H1 (cell line): ENCODE measurements at regions not wholly inside any gene's neighbourhood (a gene's known extent, or its start where the extent isn't known, plus 50 kb on each side); places are given as distances from the start of the nearest gene placed in this dataset.

Source experiments
- CTCF ChIA-PET: fragments of 300-600 bp; sonication (Branson Sonifier 250); formaldehyde crosslinking; loops from one replicate; lab custom pipeline; 2021; ENCODE audit not compliant: partially characterized antibody; lab: Charles Lee
- POLR2A ChIA-PET: fragments of 300-600 bp; sonication (Branson Sonifier 250); formaldehyde crosslinking; loops from one replicate; lab custom pipeline; 2021; ENCODE audit warnings: inconsistent platforms; ENCODE audit not compliant: partially characterized antibody; lab: Charles Lee
- DNase-seq, 2 experiments: peaks; one replicate each; pipeline versions ENCODE4 v3.0.0 to v3.0.0-alpha.2; 2010 to 2022; ENCODE audit warnings: low spot score in 2 of 2, low read depth in 1 of 2, mixed read lengths in 1 of 2
- FAIRE-seq: peaks from 2 replicates; lab custom pipeline; 2011; peaks lifted over from hg19 to GRCh38; lab: Jason Lieb, UNC
- H2AFZ ChIP-seq: 2 replicates; pipeline ENCODE4 v1.8.1; 2012; ENCODE audit warnings: low read length, inconsistent platforms
- H2AK5ac ChIP-seq: 2 replicates; pipeline ENCODE4 v1.6.1; 2013; ENCODE audit warnings: low read depth, low read length
- H2BK120ac ChIP-seq: replicated peaks from 2 replicates; pipeline ENCODE3; 2013; ENCODE audit warnings: low read depth, low read length, inconsistent platforms
- H2BK12ac ChIP-seq: 2 replicates; pipeline ENCODE4 v1.6.1; 2013; ENCODE audit warnings: low read depth, low read length
- H2BK15ac ChIP-seq: 2 replicates; pipeline ENCODE4 v1.6.1; 2013; ENCODE audit warnings: low read length
- H2BK20ac ChIP-seq: 2 replicates; pipeline ENCODE4 v1.6.1; 2013; ENCODE audit warnings: low read length
- H2BK5ac ChIP-seq: 2 replicates; pipeline ENCODE4 v1.6.1; 2013; ENCODE audit warnings: low read depth, low read length
- H3K14ac ChIP-seq: 2 replicates; pipeline ENCODE4 v1.6.1; 2013; ENCODE audit warnings: inconsistent platforms; ENCODE audit not compliant: insufficient read length
- H3K18ac ChIP-seq: 2 replicates; pipeline ENCODE4 v1.6.1; 2013; ENCODE audit warnings: low read length; ENCODE audit errors: extremely low read depth
- H3K23ac ChIP-seq: 2 replicates; pipeline ENCODE4 v1.6.1; 2013; ENCODE audit warnings: inconsistent platforms; ENCODE audit not compliant: insufficient read length
- H3K23me2 ChIP-seq: 2 replicates; pipeline ENCODE4 v1.6.1; 2013; ENCODE audit warnings: low read depth, low read length
- H3K27ac ChIP-seq: 2 replicates; pipeline ENCODE4 v1.6.1; 2011; ENCODE audit warnings: low read depth, low read length, inconsistent platforms
- H3K27me3 ChIP-seq, 4 experiments: replicated peaks in 1 of 4; 1 replicate in 1 of 4; 2 replicates in 3 of 4; pipeline versions ENCODE4 v1.6.1 to v1.8.1; 2011 to 2013; ENCODE audit warnings: low read length in 3 of 4, mild to moderate bottlenecking in 3 of 4, inconsistent platforms in 2 of 4, mixed read lengths in 2 of 4, moderate library complexity in 1 of 4; ENCODE audit not compliant: control insufficient read depth in 3 of 4, insufficient read depth in 3 of 4; ENCODE audit errors: extremely low read depth in 1 of 4
- H3K36me3 ChIP-seq, 4 experiments: 2 replicates each; pipeline versions ENCODE4 v1.6.1 to v1.8.1; 2011 to 2013; ENCODE audit warnings: mild to moderate bottlenecking in 4 of 4, low read length in 3 of 4, moderate library complexity in 2 of 4, control low read depth in 1 of 4, inconsistent platforms in 1 of 4; ENCODE audit not compliant: insufficient read depth in 4 of 4, control insufficient read depth in 2 of 4
- H3K4ac ChIP-seq: replicated peaks from 2 replicates; pipeline ENCODE3; 2013; ENCODE audit warnings: low read length, low read depth, mixed read lengths, inconsistent platforms; ENCODE audit not compliant: insufficient read length
- H3K4me1 ChIP-seq, 4 experiments: replicated peaks in 1 of 4; 1 replicate in 1 of 4; 2 replicates in 3 of 4; pipeline versions ENCODE4 v1.6.1 to v1.8.1; 2011 to 2013; ENCODE audit warnings: low read length in 3 of 4, inconsistent platforms in 2 of 4, mixed read lengths in 1 of 4; ENCODE audit not compliant: insufficient read depth in 4 of 4, control insufficient read depth in 3 of 4
- H3K4me2 ChIP-seq, 2 experiments: 2 replicates each; pipeline versions ENCODE4 v1.6.1 to v1.8.1; 2011 to 2013; ENCODE audit warnings: low read depth in 2 of 2, low read length in 2 of 2, control low read depth in 1 of 2, inconsistent platforms in 1 of 2, mild to moderate bottlenecking in 1 of 2; ENCODE audit not compliant: insufficient read depth in 1 of 2
- H3K4me3 ChIP-seq, 4 experiments: fragments of 200-600, 300-600 bp in 1 of 4; sonication (generic), shearing (Covaris generic), sonication (Bioruptor Twin) in 1 of 4; 2 replicates each; pipeline versions ENCODE4 v1.5.1 to v1.8.1; 2011 to 2016; ENCODE audit warnings: low read length in 4 of 4, low read depth in 3 of 4, control low read depth in 2 of 4, inconsistent platforms in 2 of 4, mild to moderate bottlenecking in 2 of 4, mixed read lengths in 1 of 4, moderate library complexity in 1 of 4; ENCODE audit not compliant: insufficient read depth in 2 of 4; ENCODE audit errors: extremely low read depth in 1 of 4
- H3K56ac ChIP-seq: replicated peaks from 2 replicates; pipeline ENCODE3; 2013; ENCODE audit warnings: low read depth, mild to moderate bottlenecking, mixed read lengths, low read length, inconsistent platforms; ENCODE audit not compliant: insufficient read length
- H3K79me1 ChIP-seq: 2 replicates; pipeline ENCODE4 v1.6.1; 2013; ENCODE audit warnings: low read depth, low read length, control low read depth
- H3K79me2 ChIP-seq, 2 experiments: 2 replicates each; pipeline versions ENCODE4 v1.6.1 to v1.8.1; 2012 to 2013; ENCODE audit warnings: low read length in 2 of 2, mild to moderate bottlenecking in 2 of 2, inconsistent platforms in 1 of 2; ENCODE audit not compliant: insufficient read depth in 2 of 2, control insufficient read depth in 1 of 2
- H3K9ac ChIP-seq, 4 experiments: replicated peaks in 1 of 4; 1 replicate in 1 of 4; 2 replicates in 3 of 4; pipeline versions ENCODE4 v1.6.1 to v1.8.1; 2011 to 2013; ENCODE audit warnings: low read depth in 3 of 4, low read length in 3 of 4, control low read depth in 2 of 4, mild to moderate bottlenecking in 2 of 4, moderate library complexity in 2 of 4, inconsistent platforms in 1 of 4; ENCODE audit errors: extremely low read depth in 1 of 4
- H3K9me3 ChIP-seq, 2 experiments: 2 replicates each; pipeline versions ENCODE4 v1.6.1 to v1.8.1; 2012 to 2013; ENCODE audit warnings: mild to moderate bottlenecking in 2 of 2, moderate library complexity in 2 of 2, control low read depth in 1 of 2, inconsistent platforms in 1 of 2, low read depth in 1 of 2, low read length in 1 of 2, mixed read lengths in 1 of 2; ENCODE audit not compliant: insufficient read depth in 2 of 2
- H4K20me1 ChIP-seq, 2 experiments: replicated peaks in 1 of 2; 2 replicates each; pipeline versions ENCODE3 to v1.8.1; 2011 to 2013; ENCODE audit warnings: inconsistent platforms in 2 of 2, low read length in 2 of 2, mild to moderate bottlenecking in 1 of 2; ENCODE audit not compliant: insufficient read depth in 2 of 2, control insufficient read depth in 1 of 2
- H4K5ac ChIP-seq: 2 replicates; pipeline ENCODE4 v1.6.1; 2013; ENCODE audit warnings: low read length, low read depth, mixed read lengths, inconsistent platforms; ENCODE audit not compliant: insufficient read length
- H4K8ac ChIP-seq: 2 replicates; pipeline ENCODE4 v1.8.0; 2013; ENCODE audit warnings: mild to moderate bottlenecking, moderate library complexity, low read length, inconsistent platforms; ENCODE audit not compliant: insufficient read depth; ENCODE audit errors: extremely low read depth
- H4K91ac ChIP-seq: replicated peaks from 2 replicates; pipeline ENCODE3; 2013; ENCODE audit warnings: low read length, mixed read lengths, inconsistent platforms; ENCODE audit not compliant: insufficient read length
- CBX5 ChIP-seq: fragments of 300-800, 300-1000 bp; sonication (generic); IDR thresholded peaks from 2 replicates; pipeline ENCODE4 v1.7.1; 2016; ENCODE audit warnings: antibody characterized with exemption, low read length, low read depth
- CHD2 ChIP-seq: IDR thresholded peaks from 2 replicates; pipeline ENCODE4 v1.6.1; 2012; ENCODE audit warnings: low read length, improper control_type of control experiment
- CTCF ChIP-seq, 3 experiments: IDR thresholded peaks; 1 replicate in 2 of 3; 2 replicates in 1 of 3; pipeline versions ENCODE4 v1.5.1 to v1.6.1; 2011; ENCODE audit warnings: low read length in 3 of 3, mild to moderate bottlenecking in 3 of 3, inconsistent platforms in 2 of 3, low read depth in 1 of 3, moderate library complexity in 1 of 3; ENCODE audit not compliant: insufficient read depth in 1 of 3; ENCODE audit errors: control extremely low read depth in 1 of 3
- EGR1 ChIP-seq: IDR thresholded peaks from 2 replicates; pipeline ENCODE4 v1.6.1; 2011; ENCODE audit warnings: low read depth, low read length, borderline replicate concordance
- EP300 ChIP-seq, 2 experiments: IDR thresholded peaks; 1 replicate in 1 of 2; 2 replicates in 1 of 2; pipeline ENCODE4 v1.6.1; 2011 to 2012; ENCODE audit warnings: low read depth in 2 of 2, low read length in 2 of 2, mild to moderate bottlenecking in 2 of 2, borderline replicate concordance in 1 of 2, inconsistent platforms in 1 of 2, moderate library complexity in 1 of 2
- GABPA ChIP-seq: IDR thresholded peaks from 2 replicates; pipeline ENCODE4 v1.6.1; 2011; ENCODE audit warnings: mild to moderate bottlenecking, low read length, moderate library complexity, borderline replicate concordance; ENCODE audit not compliant: insufficient read depth
- HDAC2 ChIP-seq, 2 experiments: fragments of 300-600 bp in 1 of 2; sonication (generic) in 1 of 2; IDR thresholded peaks; 2 replicates each; pipeline ENCODE4 v1.6.1; 2011 to 2012; ENCODE audit warnings: low read depth in 2 of 2, low read length in 2 of 2, mild to moderate bottlenecking in 2 of 2, moderate library complexity in 2 of 2, borderline replicate concordance in 1 of 2, inconsistent platforms in 1 of 2
- KDM4A ChIP-seq: IDR thresholded peaks from one replicate; pipeline ENCODE4 v1.7.1; 2012; ENCODE audit warnings: low read depth, mild to moderate bottlenecking, moderate library complexity, low read length, inconsistent platforms; ENCODE audit not compliant: severe bottlenecking
- SP2 ChIP-seq: IDR thresholded peaks from 2 replicates; pipeline ENCODE4 v1.6.1; 2012; ENCODE audit warnings: mild to moderate bottlenecking, low read length, inconsistent platforms
- TAF7 ChIP-seq: optimal IDR thresholded peaks from 2 replicates; pipeline ENCODE3; 2011; ENCODE audit warnings: low read depth, mild to moderate bottlenecking, inconsistent platforms, low read length, moderate library complexity, borderline replicate concordance
- YY1 ChIP-seq: IDR thresholded peaks from 2 replicates; pipeline ENCODE4 v1.6.1; 2011; ENCODE audit warnings: low read depth, mild to moderate bottlenecking, low read length
- WGBS, 2 experiments: shearing (Covaris generic) in 1 of 2; methylation state at CpG; one replicate each; pipeline versions ENCODE4 v1.1.6 to v1.1.7; 2013 to 2015; ENCODE audit warnings: low lambda C conversion rate in 2 of 2, mixed read lengths in 2 of 2, inconsistent platforms in 1 of 2, low coverage in 1 of 2, missing lambda C conversion rate in 1 of 2; ENCODE audit not compliant: insufficient replicate concordance in 2 of 2, insufficient coverage in 1 of 2, insufficient read length in 1 of 2; ENCODE audit errors: extremely low coverage in 1 of 2, missing lambda C conversion rate in 1 of 2; 5-methylcytosine and 5-hydroxymethylcytosine counted together

- Histone ChIP-seq H3K27ac (no peak overlapping the region), H3K56ac (no peak overlapping the region), H4K8ac (no peak overlapping the region), H3K23ac (no peak overlapping the region), H3K4me1 (no peaks in the 10 kb centered on the region), H4K91ac (no peak overlapping the region), H2BK5ac (no peak overlapping the region), H2BK20ac (no peak overlapping the region), H3K79me1 (no peaks in the 10 kb centered on the region), H2BK12ac (no peak overlapping the region), H2AFZ (no peak overlapping the region), H3K14ac (no peak overlapping the region), H4K5ac (no peak overlapping the region), H4K20me1 (no peaks in the 10 kb centered on the region), H3K9me3 (no peaks in the 10 kb centered on the region), H3K4ac (no peak overlapping the region), H3K79me2 (no peaks in the 10 kb centered on the region), H2BK120ac (no peak overlapping the region), H3K4me3 (no peak overlapping the region), H2AK5ac (no peak overlapping the region), H3K36me3 (no peaks in the 10 kb centered on the region), H3K9ac (no peak overlapping the region), H3K23me2 (no peaks in the 10 kb centered on the region), H3K27me3 (no peaks in the 10 kb centered on the region), H3K4me2 (no peak overlapping the region), H2BK15ac (no peak overlapping the region), H3K18ac (no peak overlapping the region)
- FAIRE-seq: no peak
- POLR2A ChIA-PET: no interaction called here
- WGBS, 2 experiments: 78% methylated on average over 3 of the region's 3 CpGs; no CpG with 5 or more reads in 1 of the 2 experiments
- no peak for DNase-seq
- CTCF ChIA-PET: no interaction called here
- no peak for TF ChIP-seq EP300 (IDR thresholded peaks at IDR 0.05; ENCODE audit: borderline replicate concordance in 1 of 2, low read depth in 2 of 2, low read length in 2 of 2)
- TF ChIP-seq YY1: no peak
- no peak for TF ChIP-seq CTCF (IDR thresholded peaks at IDR 0.05; ENCODE audit: control extremely low read depth in 1 of 3, insufficient read depth in 1 of 3, low read depth in 1 of 3, low read length in 3 of 3)
- no peak for TF ChIP-seq GABPA
- no peak for TF ChIP-seq HDAC2 (IDR thresholded peaks at IDR 0.05; ENCODE audit: borderline replicate concordance in 1 of 2, low read depth in 2 of 2, low read length in 2 of 2)
- no peak for TF ChIP-seq EGR1
- TF ChIP-seq KDM4A: no peak
- TF ChIP-seq SP2: no peak
- no peak for TF ChIP-seq CBX5
- no peak for TF ChIP-seq TAF7
- no peak for TF ChIP-seq CHD2
Measured at GRCh38 chr14:42642787-42643186, 1036.1 kb downstream of the LRFN5 start.
